Vagina (tissue), 2 donors: ENCODE measurements at regions not wholly inside any gene's neighbourhood (a gene's known extent, or its start where the extent isn't known, plus 50 kb on each side); places are given as distances from the start of the nearest gene placed in this dataset.

Experiments
- CTCF ChIP-seq, 3 experiments: fragments of 450-650 bp in 2 of 3; fragments of 200-600 bp in 1 of 3; sonication (generic) in 1 of 3; IDR thresholded peaks; one replicate each; pipeline ENCODE4 v1.5.1; 2017 to 2019; ENCODE audit warnings: antibody characterized with exemption in 3 of 3, mild to moderate bottlenecking in 2 of 3, moderate library complexity in 2 of 3
- POLR2A ChIP-seq, 2 donors: fragments of 450-650 bp; IDR thresholded peaks; one replicate each; pipeline ENCODE4 v1.6.1; 2017; ENCODE audit warnings: antibody characterized with exemption in 2 of 2, mild to moderate bottlenecking in 2 of 2, moderate library complexity in 2 of 2
- POLR2AphosphoS5 ChIP-seq, 2 donors: sonication (generic); formaldehyde crosslinking; IDR thresholded peaks; one replicate each; pipeline ENCODE4 v1.9.0; 2017; ENCODE audit warnings: antibody characterized with exemption in 2 of 2, mild to moderate bottlenecking in 2 of 2, low read depth in 1 of 2; ENCODE audit not compliant: insufficient read depth in 1 of 2

GRCh38 chr12:83613586-83614110, 926.9 kb downstream of the TMTC2 start:
- TF ChIP-seq CTCF (IDR thresholded peaks at IDR 0.05) (no peak), POLR2AphosphoS5 (IDR thresholded peaks at IDR 0.05; ENCODE audit: insufficient read depth in 1 of 2, low read depth in 1 of 2) (no peak), POLR2A (IDR thresholded peaks at IDR 0.05) (no peak)
